ENCODE measurements at regions not wholly inside any gene's neighbourhood (a gene's known extent, or its start where the extent isn't known, plus 50 kb on each side); places are given as distances from the start of the nearest gene placed in this dataset.

GRCh38 chr10:117425974-117426566, 50.8 kb upstream of the PDZD8 start:
- Histone ChIP-seq H3K27me3 (no peaks in the 10 kb centered on the region), H3K4me3 (ENCODE audit: low read depth, low read length) (no peak overlapping the region), H3K9me3 (no peaks in the 10 kb centered on the region), H3K36me3 (no peaks in the 10 kb centered on the region), H3K4me1 (no peaks in the 10 kb centered on the region)
- no peak for TF ChIP-seq CTCF (IDR thresholded peaks at IDR 0.05; ENCODE audit: low read depth, low read length)
- DNase-seq, result no peak

GRCh38 chr10:117424883-117425649, 49.8 kb upstream of the PDZD8 start:
- Histone ChIP-seq H3K4me1 (no peaks in the 10 kb centered on the region), H3K4me3 (ENCODE audit: low read depth, low read length) (no peak overlapping the region), H3K36me3 (no peaks in the 10 kb centered on the region), H3K27me3 (no peaks in the 10 kb centered on the region), H3K9me3 (no peaks in the 10 kb centered on the region)
- TF ChIP-seq CTCF (IDR thresholded peaks at IDR 0.05; ENCODE audit: low read depth, low read length), result no peak
- DNase-seq, result no peak

Measured in BE2C (cell line).